GM21825 (cell line): ENCODE measurements at regions not wholly inside any gene's neighbourhood (a gene's known extent, or its start where the extent isn't known, plus 50 kb on each side); places are given as distances from the start of the nearest gene placed in this dataset.
"Not testable (repeated sequence)": the region's sequence is repeated elsewhere in the genome, so short reads cannot be mapped to it uniquely, and the experiment has no call there.

Experiments used
- ATAC-seq: cut with Tn5 transposase; IDR thresholded peaks from one replicate; pipeline ENCODE4 v1.9.1; 2021; ENCODE audit warnings: mild to moderate bottlenecking, moderate library complexity; ENCODE audit not compliant: unreplicated experiment

DNA sequence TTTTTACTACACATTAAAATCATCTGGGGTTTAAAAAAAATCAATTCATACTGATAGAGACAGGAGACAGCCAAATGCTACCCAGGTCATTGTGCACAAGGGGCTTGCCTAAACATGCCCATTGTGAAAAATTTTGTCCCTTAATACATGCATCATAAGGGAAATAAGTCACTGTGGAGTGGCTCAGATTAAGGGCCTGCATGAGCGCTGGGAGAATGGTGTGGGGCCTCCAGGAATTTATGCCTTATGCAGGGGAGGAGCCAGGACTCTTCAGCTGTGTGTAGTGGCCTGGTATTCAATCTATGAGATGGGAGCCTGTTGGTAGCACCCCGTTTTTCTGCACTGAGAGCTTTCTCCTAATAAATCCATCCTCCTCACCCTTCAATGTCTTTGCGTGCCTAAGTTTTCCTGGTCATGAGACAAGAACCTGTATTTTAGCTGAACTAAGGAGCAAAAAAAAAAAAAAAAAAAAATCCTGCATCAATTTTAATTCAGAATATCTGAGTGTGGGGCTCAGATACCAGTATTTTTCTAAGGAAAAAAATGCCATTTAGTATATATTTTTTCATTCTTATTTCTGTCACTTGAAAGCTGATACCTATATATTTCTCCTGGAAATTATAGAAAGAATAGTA, 997.6 kb upstream of the ATXN8OS start:
- no peak for ATAC-seq

DNA sequence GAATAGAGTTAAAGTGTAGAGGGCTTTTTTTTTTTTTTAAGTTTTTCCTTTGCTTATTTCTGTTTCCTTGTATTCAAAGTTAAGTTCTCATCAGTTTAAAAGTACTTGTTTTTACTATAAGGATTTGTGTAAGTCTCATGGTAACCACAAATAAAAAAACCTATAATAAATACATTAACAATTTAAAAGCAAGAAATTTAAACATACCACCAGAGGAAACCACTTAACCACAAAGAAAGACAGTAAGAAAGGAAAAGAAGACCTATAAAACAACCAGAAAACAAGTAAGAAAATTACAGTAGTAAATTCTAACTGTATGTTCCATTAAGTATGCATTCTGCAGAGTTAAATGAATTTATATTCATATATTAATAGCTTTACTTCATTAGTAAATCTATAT, 999.1 kb upstream of the ATXN8OS start:
- ATAC-seq: no peak

DNA sequence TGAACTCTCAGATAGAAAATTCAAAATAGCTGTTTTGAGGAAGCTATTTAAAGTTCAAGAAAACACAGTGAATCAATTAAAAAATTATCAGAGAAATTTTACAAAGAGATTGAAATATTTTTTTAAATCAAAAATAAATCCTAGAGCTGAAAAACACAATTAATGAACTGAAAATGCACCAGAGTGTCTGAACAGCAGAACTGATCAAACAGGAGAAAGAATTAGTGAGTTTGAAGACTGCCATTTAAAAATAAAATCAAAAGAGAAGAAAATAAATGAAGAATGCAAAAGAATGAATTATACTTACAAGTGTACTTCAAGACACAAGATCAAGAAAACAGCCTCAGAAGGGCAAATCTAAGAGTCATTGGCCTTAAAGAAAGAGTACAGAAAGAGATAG, 1000.2 kb upstream of the ATXN8OS start:
- ATAC-seq: no peak

DNA sequence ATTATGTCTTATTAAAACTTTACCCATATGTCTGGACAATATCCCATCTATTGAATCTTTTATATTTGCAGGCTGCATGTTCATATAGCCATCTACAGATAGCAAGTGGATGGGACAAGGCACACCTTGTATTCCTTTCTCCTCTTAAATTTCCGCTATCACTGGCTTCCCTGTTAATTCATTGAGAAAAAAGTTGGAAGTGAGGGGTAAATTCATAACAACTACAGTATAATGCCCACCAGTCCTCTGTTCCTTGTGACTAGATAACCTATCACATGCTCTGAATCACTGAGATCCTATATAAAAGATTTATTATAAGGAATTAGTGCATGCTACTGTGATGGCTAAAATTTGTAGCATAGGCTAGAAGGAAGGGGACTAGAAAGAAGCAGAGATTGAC, 1005.8 kb upstream of the ATXN8OS start:
- no peak for ATAC-seq

DNA sequence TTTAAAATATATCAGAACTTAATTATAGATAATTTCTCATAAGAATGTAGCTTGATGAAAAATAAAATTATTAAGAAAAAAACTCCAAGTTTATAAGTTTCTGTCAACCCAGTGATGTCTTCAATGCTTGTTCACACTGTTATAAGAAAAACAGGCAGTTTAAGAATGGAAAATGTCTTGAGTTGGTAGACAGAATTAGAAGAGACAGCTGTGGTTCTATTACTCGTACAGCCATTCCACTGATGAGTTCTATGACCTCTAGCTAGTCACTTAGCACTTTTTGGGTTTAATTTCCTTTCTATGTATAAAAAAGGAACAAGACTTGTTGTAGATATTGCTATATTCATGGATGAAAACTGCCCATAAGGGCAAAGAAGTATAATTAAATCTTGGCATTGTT, 1013.1 kb upstream of the ATXN8OS start:
- ATAC-seq: no peak

DNA sequence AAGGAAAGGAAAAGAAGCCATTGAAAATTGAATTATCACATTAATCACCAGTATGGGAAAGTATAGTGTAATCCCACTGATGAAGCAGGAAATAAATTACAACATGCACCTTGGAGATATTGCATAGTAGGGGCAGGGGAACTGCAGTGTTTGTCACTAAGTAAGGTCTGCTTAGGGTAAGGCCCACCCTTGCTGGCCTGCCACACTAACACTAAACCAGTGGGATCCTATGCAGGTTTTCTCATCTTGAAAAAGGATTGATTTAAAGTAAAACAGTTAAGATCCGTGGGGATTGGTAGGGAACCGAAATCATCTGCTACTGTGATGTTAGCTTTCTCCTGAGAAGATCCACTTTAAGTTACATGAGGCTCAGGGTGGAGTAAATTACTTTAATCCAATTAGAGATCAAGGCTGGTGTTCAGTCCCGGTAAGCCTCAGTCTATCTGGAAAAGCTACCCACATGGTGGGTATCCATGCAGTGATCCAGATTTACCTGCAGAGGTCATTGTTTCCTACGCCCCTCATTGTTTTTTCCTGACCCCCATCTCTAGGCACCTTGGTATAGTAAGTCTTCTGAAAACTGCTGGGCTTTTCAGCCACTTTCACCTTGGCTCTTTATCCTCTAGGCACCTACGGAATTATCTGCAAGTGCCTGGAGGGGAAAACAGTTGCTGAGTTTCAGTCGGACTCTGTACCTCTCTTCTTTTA, 1014.9 kb upstream of the ATXN8OS start:
- no peak for ATAC-seq

DNA sequence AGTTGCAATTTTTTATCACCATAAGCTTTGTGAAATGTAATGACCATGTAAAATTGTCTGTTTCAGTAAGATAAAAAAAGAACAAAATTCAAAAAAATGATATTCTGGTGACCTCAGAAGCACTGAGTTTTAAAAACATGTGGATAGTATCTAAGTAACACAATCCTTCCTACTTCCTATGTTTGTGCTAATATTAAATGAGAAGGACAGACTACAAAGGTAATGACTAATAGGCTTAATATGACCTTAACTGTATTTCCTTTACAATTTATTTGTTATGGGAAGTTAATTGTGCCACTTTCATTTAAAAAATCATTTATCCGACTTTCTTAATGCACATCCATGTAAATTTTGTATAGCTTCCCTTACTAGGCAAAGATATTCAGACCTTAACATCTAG, 1030.4 kb upstream of the ATXN8OS start:
- no peak for ATAC-seq

DNA sequence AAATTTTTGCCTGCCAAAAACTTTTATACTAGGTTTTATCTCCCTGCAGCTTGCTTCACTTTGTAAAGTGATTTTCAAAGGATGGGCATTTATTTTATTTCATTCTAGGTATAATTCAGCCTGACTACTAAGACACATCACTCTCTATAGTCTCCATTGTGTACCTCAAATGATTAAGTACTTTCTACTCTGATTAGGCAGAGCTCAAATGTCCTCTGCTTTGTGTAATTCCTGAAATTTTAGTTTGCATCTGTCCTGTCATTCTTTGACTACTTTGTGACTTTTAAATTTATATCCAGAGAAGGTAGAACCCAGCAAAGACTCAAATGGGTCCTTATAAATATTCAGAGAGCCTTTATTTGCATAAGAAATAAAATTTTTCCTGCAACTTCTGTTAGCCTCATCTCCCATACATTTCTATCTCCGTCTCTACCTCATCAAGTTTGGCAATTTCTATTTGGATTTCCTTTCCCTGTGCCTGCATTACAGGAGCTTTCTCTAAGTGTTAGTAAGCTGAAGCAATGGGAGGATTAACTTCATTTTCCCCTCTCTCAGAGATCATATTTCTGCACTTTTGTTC, 1038.0 kb upstream of the ATXN8OS start:
- ATAC-seq: no peak

DNA sequence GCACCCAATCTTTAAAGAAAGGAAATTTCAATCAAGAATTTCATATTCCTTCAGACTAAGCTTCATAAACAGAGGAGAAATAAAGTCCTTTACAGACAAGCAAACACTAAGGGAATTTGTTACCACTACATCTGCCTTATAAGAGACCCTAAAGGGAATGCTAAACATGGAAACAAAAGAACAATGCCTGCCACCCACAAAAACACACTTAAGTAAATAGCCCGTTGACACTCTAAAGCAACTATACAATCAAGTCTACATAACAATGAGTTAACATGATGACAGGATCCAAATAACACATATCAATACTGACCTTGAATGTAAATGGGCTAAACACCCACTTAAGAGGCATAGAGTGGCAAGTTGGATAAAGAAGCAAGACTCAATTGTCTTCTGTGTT, 1056.9 kb upstream of the ATXN8OS start:
- no peak for ATAC-seq

DNA sequence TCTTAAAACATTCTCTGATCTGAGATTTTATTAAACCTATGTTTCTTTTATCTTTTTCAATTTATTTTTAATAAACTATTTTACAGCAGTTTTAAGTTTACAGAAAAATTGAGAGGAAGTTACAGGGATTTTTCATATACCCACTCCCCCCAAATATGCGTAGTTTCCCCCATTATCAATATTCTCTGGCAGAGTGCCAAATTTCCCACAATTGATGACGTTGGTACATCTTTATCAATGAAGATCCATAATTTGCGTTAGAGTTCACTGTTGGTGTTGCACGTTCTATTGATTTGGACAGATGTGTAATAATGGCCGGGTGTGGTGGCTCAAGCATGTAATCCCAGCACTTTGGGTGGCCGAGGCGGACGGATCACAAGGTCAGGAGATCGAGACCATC, 1063.0 kb upstream of the ATXN8OS start:
- no peak for ATAC-seq

DNA sequence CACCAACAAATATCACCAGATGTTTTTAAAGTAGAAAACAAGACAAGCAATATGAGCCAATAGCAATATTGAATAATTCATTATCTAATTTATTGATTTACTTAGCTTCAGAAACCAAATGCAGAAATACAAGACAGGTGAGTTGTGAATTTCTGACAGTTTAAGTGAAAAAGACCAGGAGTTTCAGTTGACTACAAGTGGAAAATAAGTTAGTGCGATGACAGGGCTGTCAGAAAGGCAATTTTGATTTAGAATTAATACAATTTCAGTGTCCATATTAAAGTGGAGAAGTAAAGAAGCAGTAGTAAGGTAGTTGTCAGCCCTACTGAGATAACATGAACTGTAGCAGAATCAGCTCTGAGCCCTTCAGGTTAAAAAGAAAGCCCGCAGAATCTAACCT, 1066.7 kb upstream of the ATXN8OS start:
- no peak for ATAC-seq

DNA sequence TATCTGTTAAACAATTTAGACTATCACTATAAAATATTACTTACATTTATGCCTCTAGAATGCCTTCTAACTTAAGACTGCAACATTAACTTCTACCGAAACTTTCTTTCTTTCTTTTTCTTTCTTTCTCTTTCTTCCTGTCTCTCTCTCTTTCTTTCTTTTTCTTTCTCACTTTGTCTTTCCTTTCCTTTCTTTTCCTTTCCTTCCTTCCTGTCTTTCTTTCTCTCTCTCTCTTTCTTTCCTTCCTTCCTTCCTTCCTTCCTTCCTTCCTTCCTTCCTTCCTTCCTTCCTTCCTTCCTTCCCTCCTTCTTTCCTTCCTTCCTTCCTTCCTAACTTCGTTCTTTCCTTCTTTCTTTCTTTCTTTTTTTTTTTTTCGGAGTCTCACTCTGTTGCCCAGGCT, 1071.9 kb upstream of the ATXN8OS start:
- ATAC-seq: no peak

DNA sequence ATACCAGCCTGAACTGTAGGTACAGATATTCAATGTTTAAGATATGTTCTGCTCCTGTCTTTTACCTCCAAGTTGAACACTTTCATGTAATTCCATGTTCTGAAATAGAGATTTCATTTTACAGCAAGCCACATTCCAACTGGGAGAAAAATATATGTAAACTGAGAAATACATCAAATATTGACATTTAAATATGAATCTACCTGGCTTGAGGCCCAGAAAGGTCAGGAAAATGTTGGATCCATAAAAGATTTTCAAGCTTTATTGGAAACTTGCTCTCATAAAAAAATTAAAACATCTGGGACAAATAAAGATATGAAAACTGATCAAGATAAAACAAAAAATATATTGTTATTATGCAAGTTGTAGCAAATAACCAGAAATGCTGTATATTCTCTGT, 1078.7 kb upstream of the ATXN8OS start:
- no peak for ATAC-seq

DNA sequence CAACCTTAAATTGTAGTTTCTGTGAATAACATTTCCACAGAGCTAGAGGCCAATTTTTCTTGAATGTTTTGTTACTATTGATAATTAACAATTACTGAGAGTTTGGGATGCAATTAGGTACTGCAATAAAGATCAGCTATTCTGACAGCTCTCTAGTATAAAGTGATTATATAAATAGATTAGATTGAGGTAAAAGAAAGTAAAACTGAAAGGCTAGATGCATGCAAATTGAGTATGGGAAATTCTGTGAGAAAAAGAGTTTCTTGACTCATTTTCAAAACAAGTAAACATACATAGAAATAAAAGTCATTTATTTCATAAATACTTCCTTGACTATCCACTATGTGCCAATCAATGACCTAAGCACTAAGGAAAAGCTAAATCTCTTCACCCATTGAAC, 1087.5 kb upstream of the ATXN8OS start:
- ATAC-seq: no peak

DNA sequence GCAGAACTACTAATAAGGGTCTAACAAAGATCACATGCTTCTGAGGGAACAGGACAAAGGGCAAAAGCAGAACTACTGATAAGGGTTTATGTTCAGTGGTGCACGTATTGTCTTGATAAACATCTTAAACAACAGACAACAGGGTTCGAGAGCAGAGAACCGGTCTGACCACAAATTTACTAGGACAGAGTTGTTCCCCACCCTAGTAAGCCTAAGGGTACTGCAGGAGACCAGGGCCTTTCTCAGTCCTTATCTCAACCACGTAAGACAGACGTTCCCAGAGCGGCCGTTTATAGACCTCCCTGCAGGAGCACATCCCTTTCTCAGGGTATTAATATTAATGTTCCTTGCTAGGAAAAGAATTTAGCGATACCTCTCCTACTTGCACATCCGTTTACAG, 1089.5 kb upstream of the ATXN8OS start:
- ATAC-seq: not testable (repeated sequence)

DNA sequence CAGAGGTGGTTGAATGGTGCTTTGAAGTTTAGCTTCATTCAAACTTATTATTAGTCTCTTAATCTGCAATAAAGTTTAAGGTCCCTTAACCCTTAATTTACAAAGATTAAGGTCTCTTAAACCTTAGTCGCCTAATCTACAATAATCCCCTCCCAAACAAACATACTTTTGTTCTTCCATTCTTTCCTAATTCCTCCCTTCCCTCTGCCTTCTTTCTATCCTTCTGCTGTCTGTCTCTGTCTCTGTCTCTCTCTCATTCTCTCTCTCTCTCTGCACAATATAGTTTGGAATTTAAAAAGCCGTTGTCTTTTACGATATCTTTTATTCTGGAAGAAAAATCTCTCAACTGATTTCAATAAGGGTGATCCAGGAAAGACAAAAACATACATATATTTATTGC, 1096.8 kb upstream of the ATXN8OS start:
- ATAC-seq: no peak

DNA sequence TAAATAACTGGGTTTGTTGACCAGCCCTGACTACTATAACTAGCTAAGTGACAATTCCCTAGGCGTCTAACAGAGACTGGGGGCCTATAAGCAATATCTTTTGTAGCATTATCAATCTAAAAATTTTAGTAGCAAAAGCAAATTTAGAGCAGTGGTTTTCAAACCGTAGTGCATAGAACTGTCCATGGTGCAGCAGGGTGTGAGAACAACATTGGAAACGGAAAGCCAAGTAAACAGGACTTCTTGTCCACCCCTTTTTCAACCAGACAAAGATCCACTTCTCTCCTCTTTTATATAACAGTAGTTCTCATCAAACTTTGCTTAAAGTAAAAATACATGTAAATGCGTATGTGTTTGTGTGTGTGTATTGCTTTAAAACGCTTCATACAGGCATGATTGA, 1099.1 kb upstream of the ATXN8OS start:
- no peak for ATAC-seq

DNA sequence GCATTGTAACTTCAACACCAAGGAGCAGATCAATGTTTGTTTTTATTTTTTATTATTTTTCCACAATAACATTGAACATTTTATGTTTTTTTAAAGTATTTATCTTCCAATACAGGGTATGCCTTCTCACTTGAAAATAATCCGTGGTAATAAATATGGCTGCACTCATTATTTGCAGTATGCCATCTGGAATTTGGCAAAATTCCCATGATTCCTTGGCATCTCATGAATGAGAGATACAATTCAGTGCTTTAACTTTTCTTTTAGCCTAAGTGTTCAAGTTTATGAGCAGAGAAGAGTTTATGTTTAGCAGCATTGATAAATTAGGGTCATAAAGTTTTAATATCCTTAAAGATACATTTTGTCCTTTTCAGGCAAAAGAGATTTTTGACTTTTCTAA, 1109.6 kb upstream of the ATXN8OS start:
- ATAC-seq: no peak

DNA sequence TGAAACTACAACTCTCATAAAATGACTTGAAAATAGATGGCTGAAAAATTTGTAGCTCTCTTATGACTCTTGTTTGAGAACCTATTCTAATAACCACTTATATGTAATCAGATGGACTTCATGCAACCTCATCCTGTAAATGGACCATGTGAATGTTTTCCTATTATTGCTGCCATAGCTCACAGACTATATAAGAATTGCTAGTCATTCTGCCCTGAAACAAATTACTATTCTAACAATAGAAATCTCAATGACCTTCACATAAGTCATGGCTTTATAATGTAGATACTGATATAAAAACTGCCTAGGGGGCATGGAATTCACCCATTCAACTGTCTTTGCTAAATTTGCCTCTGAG, 1111.0 kb upstream of the ATXN8OS start:
- no peak for ATAC-seq

DNA sequence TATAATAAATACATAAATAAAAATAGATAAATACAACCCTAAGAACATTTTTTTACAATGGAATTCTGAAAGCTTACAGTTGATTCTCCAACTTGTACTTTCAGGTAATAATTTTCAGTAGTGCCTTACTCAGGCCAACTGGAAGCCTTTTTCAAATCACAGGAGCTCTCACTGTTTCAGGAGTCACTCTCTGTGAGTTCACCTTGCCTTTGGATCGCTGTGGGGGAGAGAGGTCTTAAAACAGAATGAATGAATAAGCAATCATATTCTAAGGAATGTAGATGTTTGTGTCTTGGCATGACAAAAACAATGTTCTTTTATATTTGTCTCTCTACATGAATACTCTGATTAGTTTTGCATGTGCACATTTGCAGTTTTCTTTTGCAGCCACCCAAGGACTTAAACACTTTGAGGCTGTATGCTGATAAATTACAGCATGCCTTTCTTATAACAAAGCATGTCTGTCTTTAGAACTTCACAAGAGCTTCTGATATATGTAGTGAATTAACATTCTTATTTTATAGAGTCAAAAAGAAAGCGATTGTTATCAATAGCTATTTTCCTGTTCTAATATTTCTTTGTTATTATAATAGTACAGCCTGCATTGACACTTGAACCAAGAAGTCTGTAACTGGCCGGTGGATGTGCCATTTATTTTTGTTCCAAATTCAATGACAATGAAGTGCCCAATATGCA, 1111.5 kb upstream of the ATXN8OS start:
- no peak for ATAC-seq

DNA sequence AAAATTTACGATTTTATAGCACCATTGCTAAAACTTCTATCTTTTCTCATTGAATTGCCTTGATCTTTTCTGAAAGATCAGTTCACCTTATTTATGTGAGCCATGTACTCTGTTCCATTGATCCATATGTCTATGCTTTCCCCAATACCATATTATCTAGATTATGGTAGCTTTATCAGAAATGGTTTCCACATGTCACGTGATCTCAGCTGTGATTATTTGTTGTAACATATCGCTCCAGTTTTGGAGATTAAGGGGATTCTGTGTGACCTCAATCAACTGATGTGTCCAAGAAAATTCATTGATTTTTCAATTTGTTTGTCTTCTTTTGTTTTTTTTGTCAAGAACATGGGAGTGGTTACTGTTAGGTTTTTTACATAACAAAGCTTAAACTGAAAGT, 1114.5 kb upstream of the ATXN8OS start:
- no peak for ATAC-seq

DNA sequence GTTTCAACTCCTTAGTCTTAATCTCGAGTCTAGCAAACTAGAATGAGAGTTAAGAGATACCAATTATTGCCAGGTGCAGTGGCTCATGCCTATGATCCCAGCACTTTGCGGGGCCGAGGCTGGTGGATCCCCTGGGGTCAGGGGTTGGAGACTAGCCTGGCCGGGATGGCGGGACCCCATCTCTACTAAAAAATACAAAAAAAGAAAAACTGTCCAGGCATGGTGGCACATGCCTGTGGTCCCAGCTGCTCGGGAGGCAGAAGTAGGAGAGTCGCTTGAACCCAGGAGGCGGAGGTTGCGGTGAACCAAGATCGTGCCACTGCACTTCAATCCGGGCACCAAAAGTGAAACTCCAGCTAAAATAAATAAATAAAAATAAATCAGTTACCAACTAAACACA, 1119.5 kb upstream of the ATXN8OS start:
- ATAC-seq: no peak
